SK-N-SH (cell line): ENCODE measurements at regions not wholly inside any gene's neighbourhood (a gene's known extent, or its start where the extent isn't known, plus 50 kb on each side); places are given as distances from the start of the nearest gene placed in this dataset.

Experiments
- CTCF ChIA-PET: fragments of 300-600, 350-600 bp; formaldehyde crosslinking; extraction: SDS; loops from one replicate; lab custom pipeline; 2021; lab: Yijun Ruan, JAX
- POLR2A ChIA-PET: fragments of 350-600 bp; sonication (Branson Sonifier 250); formaldehyde crosslinking; extraction: SDS; loops from one replicate; lab custom pipeline; 2020; ENCODE audit warnings: antibody characterized with exemption, inconsistent platforms; lab: Yijun Ruan, JAX
- DNase-seq: peaks from one replicate; pipeline ENCODE4 v3.0.0; 2012
- H2AFZ ChIP-seq: fragments of 200-600 bp; sonication (generic); 2 replicates; pipeline ENCODE4 v1.8.1; 2016; ENCODE audit warnings: antibody characterized with exemption, mild to moderate bottlenecking, low read depth
- H3F3A ChIP-seq: fragments of 200-600 bp; sonication (generic); replicated peaks from 2 replicates; pipeline ENCODE3; 2016; ENCODE audit warnings: antibody characterized with exemption, mild to moderate bottlenecking; ENCODE audit not compliant: insufficient read depth
- H3K27ac ChIP-seq, 2 experiments: fragments of 200-500 bp in 1 of 2; fragments of 200-600 bp in 1 of 2; sonication (Bioruptor generic) in 1 of 2; sonication (generic), shearing (Covaris generic) in 1 of 2; 2 replicates each; pipeline versions ENCODE4 v1.5.1 to v1.6.1; 2014 to 2016; ENCODE audit warnings: low read depth in 2 of 2, inconsistent platforms in 1 of 2, low read length in 1 of 2, mild to moderate bottlenecking in 1 of 2, mixed read lengths in 1 of 2
- H3K27me3 ChIP-seq: fragments of 200-600 bp; sonication (generic), shearing (Covaris generic); 2 replicates; pipeline ENCODE4 v1.6.1; 2016; ENCODE audit warnings: mixed run types; ENCODE audit not compliant: insufficient read depth
- H3K36me3 ChIP-seq, 2 experiments: fragments of 200-500 bp in 1 of 2; fragments of 200-600 bp in 1 of 2; sonication (Bioruptor generic) in 1 of 2; sonication (generic) in 1 of 2; replicated peaks in 1 of 2; 2 replicates each; pipeline versions ENCODE3 to v1.5.1; 2014 to 2016; ENCODE audit warnings: low read length in 1 of 2, mild to moderate bottlenecking in 1 of 2; ENCODE audit not compliant: insufficient read depth in 2 of 2, control insufficient read depth in 1 of 2
- H3K4me1 ChIP-seq, 2 experiments: fragments of 200-500 bp in 1 of 2; fragments of 200-600 bp in 1 of 2; sonication (Bioruptor generic) in 1 of 2; sonication (generic), shearing (Covaris generic) in 1 of 2; 2 replicates each; pipeline versions ENCODE4 v1.5.1 to v1.6.1; 2014 to 2016; ENCODE audit warnings: low read depth in 1 of 2, low read length in 1 of 2, mixed run types in 1 of 2; ENCODE audit not compliant: insufficient read depth in 2 of 2, control insufficient read depth in 1 of 2
- H3K4me2 ChIP-seq: fragments of 200-600 bp; sonication (generic), shearing (Covaris generic); 2 replicates; pipeline ENCODE4 v1.6.1; 2017; ENCODE audit warnings: mixed run types
- H3K4me3 ChIP-seq, 2 experiments: fragments of 200-500 bp in 1 of 2; fragments of 200-600 bp in 1 of 2; sonication (Bioruptor generic) in 1 of 2; sonication (generic), shearing (Covaris generic) in 1 of 2; 2 replicates each; pipeline versions ENCODE4 v1.5.1 to v1.8.1; 2014 to 2016; ENCODE audit warnings: low read depth in 2 of 2, inconsistent platforms in 1 of 2, low read length in 1 of 2, mild to moderate bottlenecking in 1 of 2, mixed read lengths in 1 of 2, moderate library complexity in 1 of 2
- H3K79me2 ChIP-seq: fragments of 200-600 bp; sonication (generic); 2 replicates; pipeline ENCODE4 v1.8.1; 2017; ENCODE audit warnings: mild to moderate bottlenecking; ENCODE audit not compliant: insufficient read depth
- H3K9ac ChIP-seq: fragments of 200-600 bp; sonication (generic); 2 replicates; pipeline ENCODE4 v1.6.1; 2017; ENCODE audit warnings: mixed run types
- H3K9me2 ChIP-seq: fragments of 200-600 bp; sonication (generic); 2 replicates; pipeline ENCODE4 v1.6.1; 2017; ENCODE audit warnings: mixed run types
- H3K9me3 ChIP-seq: fragments of 200-600 bp; sonication (generic); 2 replicates; pipeline ENCODE4 v1.6.1; 2017; ENCODE audit warnings: mixed run types, mild to moderate bottlenecking, moderate library complexity
- H4K20me1 ChIP-seq: fragments of 200-600 bp; sonication (generic); 2 replicates; pipeline ENCODE4 v1.6.1; 2017; ENCODE audit warnings: mild to moderate bottlenecking, mixed run types; ENCODE audit not compliant: insufficient read depth
- FOSL2 ChIP-seq: IDR thresholded peaks from 2 replicates; pipeline ENCODE4 v1.4.0; 2012; ENCODE audit warnings: low read depth, mild to moderate bottlenecking, moderate library complexity, borderline replicate concordance
- FOXM1 ChIP-seq: IDR thresholded peaks from 2 replicates; pipeline ENCODE4 v1.4.0; 2012; ENCODE audit warnings: low read depth, mild to moderate bottlenecking
- GABPA ChIP-seq: IDR thresholded peaks from 2 replicates; pipeline ENCODE4 v1.4.0; 2012; ENCODE audit warnings: low read depth, mild to moderate bottlenecking
- MEF2A ChIP-seq: IDR thresholded peaks from 2 replicates; pipeline ENCODE4 v1.4.0; 2012; ENCODE audit warnings: low read depth, borderline replicate concordance
- MXI1 ChIP-seq: IDR thresholded peaks from 2 replicates; pipeline ENCODE4 v1.6.1; 2012; ENCODE audit warnings: mild to moderate bottlenecking, low read depth, low read length, improper control_type of control experiment
- PBX3 ChIP-seq: IDR thresholded peaks from 2 replicates; pipeline ENCODE4; 2012
- POLR2AphosphoS5 ChIP-seq: IDR thresholded peaks from 2 replicates; pipeline ENCODE4 v1.6.1; 2012; ENCODE audit warnings: low read depth, low read length
- RAD21 ChIP-seq: IDR thresholded peaks from 2 replicates; pipeline ENCODE4 v1.6.1; 2012; ENCODE audit warnings: mild to moderate bottlenecking, low read length
- RCOR1 ChIP-seq: fragments of 150-350 bp; IDR thresholded peaks from 2 replicates; pipeline ENCODE4 v1.6.1; 2017; ENCODE audit warnings: antibody characterized with exemption, low read length
- RFX5 ChIP-seq: IDR thresholded peaks from 2 replicates; pipeline ENCODE4 v1.6.1; 2012; ENCODE audit warnings: mild to moderate bottlenecking, improper control_type of control experiment, low read length
- SIN3A ChIP-seq: IDR thresholded peaks from 2 replicates; pipeline ENCODE4 v1.6.1; 2012; ENCODE audit warnings: low read depth, mild to moderate bottlenecking, low read length, moderate library complexity, borderline replicate concordance
- TAF1 ChIP-seq: IDR thresholded peaks from 2 replicates; pipeline ENCODE4 v1.6.1; 2012; ENCODE audit warnings: low read depth, mild to moderate bottlenecking, low read length, moderate library complexity, borderline replicate concordance
- TCF12 ChIP-seq: IDR thresholded peaks from 2 replicates; pipeline ENCODE4 v1.4.0; 2012
- USF1 ChIP-seq: IDR thresholded peaks from 2 replicates; pipeline ENCODE4 v1.4.0; 2012; ENCODE audit warnings: low read depth, borderline replicate concordance
- YY1 ChIP-seq: IDR thresholded peaks from 2 replicates; pipeline ENCODE4 v1.4.0; 2012; ENCODE audit warnings: low read depth, mild to moderate bottlenecking
- WGBS: methylation state at CpG from one replicate; pipeline ENCODE4 v1.1.6; 2017; ENCODE audit warnings: low lambda C conversion rate; 5-methylcytosine and 5-hydroxymethylcytosine counted together

DNA sequence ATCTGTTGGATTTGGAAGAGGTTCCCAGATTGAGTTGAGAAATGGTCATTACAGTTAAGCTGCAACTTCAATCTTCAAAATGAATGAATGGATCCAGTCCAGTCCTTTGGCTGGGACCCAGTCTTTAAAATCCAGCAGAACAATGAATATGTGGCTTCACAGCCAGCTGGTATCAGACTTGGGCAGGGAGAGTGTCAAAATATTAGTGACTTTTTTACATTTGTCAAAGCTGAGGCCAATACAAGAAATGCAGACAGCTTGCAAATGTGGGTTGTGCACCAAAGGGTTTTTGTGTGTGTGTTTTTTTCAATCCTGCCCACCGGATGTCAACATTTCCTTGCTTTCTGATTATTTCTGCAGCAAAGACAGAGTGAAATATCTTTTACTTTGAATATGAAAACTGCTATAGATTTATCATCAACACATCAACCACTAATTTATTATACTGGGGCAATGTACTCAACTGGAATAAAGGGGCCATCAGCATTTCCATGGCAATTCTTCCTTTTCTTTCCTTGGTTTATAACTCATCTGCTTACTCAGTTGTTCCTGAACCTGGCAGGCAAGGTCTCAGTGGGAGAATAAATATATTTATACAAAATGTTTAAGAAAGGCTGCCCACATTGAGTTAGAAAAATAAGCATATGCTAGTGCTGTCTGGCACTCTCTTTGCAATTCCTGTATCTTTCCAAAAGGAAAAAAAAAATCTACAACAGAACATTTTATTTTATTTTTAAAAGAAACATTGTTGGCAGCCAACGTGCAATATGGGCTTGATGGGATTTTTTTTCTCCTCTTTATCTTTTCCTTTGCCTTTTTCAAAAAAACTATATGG is 491.6 kb upstream of the C1orf87 start:
- CTCF ChIA-PET, result interaction anchor here (0.7 to 4.1 kb wide), 9 partner anchors 90 to 345 kb away, joined by 3 to 18 read pairs (median 3); no protein-coding TSS in a partner anchor
- H2AFZ ChIP-seq, result no peak overlapping the region
- peaks cover 0 to 6% of the 10 kb centered on the region in 2 experiments; a peak in 2 of 4 replicates for H3K4me1 ChIP-seq
- no peak overlapping the region for H3K4me2 ChIP-seq
- H3K27ac ChIP-seq, result peak overlapping the region in 1 of 2 experiments; percentile 83; a peak in 2 of 4 replicates
- DNase-seq, result no peak
- no peaks in the 10 kb centered on the region for H3K9me3 ChIP-seq
- H3K9me2 ChIP-seq, result no peaks in the 10 kb centered on the region
- H3F3A ChIP-seq, result no peaks in the 10 kb centered on the region
- 39% methylated on average over 2 of the region's 2 CpGs for WGBS
- H4K20me1 ChIP-seq, result no peaks in the 10 kb centered on the region
- TF ChIP-seq RAD21 (peak; percentile 65), SIN3A (no peak), RCOR1 (no peak)
- H3K4me3 ChIP-seq, result no peak overlapping the region
- H3K36me3 ChIP-seq, result no peaks in the 10 kb centered on the region
- H3K9ac ChIP-seq, result no peak overlapping the region
- POLR2A ChIA-PET, result interaction anchor here (0.7 kb wide), 1 partner anchor 200 kb away, joined by 3 read pairs; no protein-coding TSS in a partner anchor
- H3K27me3 ChIP-seq, result no peaks in the 10 kb centered on the region
- no peaks in the 10 kb centered on the region for H3K79me2 ChIP-seq

- DNase-seq, result no peak
- WGBS, result 52% methylated on average over 4 of the region's 4 CpGs
- no peaks in the 10 kb centered on the region for H3K79me2 ChIP-seq
- no peak overlapping the region for H2AFZ ChIP-seq
- POLR2A ChIA-PET, result no interaction called here
- H3F3A ChIP-seq, result no peaks in the 10 kb centered on the region
- TF ChIP-seq RCOR1, result no peak
- H3K9me3 ChIP-seq, result no peaks in the 10 kb centered on the region
- no peak overlapping the region for H3K4me2 ChIP-seq
- H3K36me3 ChIP-seq, result no peaks in the 10 kb centered on the region
- H3K9me2 ChIP-seq, result no peaks in the 10 kb centered on the region
- peaks cover 0 to 6% of the 10 kb centered on the region in 2 experiments; a peak in 2 of 4 replicates for H3K4me1 ChIP-seq
- H3K27me3 ChIP-seq, result no peaks in the 10 kb centered on the region
- H4K20me1 ChIP-seq, result no peaks in the 10 kb centered on the region
- H3K4me3 ChIP-seq, result no peak overlapping the region
- CTCF ChIA-PET, result interaction anchor here (1.5 to 4.1 kb wide), 3 partner anchors 202 to 295 kb away, joined by 3 to 18 read pairs (median 15); no protein-coding TSS in a partner anchor
- H3K27ac ChIP-seq, result peak overlapping the region in 1 of 2 experiments; percentile 83; a peak in 2 of 4 replicates
- no peak overlapping the region for H3K9ac ChIP-seq
These were observed 490.4 kb upstream of the C1orf87 start for GRCh38 chr1:60563777-60564535.

DNA sequence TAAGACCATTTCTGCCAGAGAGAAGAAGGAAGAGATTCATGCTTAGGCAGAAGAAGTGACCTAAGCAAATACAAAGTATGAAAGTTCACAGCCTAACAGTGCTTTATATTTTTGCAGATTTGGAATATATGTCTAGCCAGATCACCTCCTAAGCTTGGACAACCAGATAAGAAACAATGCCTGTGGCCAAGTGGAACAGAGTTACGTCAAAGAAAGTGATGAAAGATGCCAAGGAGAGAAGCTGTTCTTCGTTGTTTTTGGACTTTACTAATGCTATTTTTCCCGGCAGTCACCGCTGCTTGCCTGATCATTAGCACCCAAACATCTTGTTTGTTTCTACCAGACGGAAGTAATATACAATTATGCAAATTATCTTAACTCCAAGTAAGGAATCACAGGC is 489.2 kb upstream of the C1orf87 start:
- H3K27ac ChIP-seq, result no peak overlapping the region
- ChIA-PET CTCF (interaction anchor here (0.5 to 4.1 kb wide), 5 partner anchors 23 to 1310 kb away, joined by 3 to 18 read pairs (median 3); no protein-coding TSS in a partner anchor), POLR2A (no interaction called here)
- WGBS, result 61% methylated on average over 5 of the region's 5 CpGs
- H2AFZ ChIP-seq, result no peak overlapping the region
- no peak overlapping the region for H3K9ac ChIP-seq
- no peaks in the 10 kb centered on the region for H3K79me2 ChIP-seq
- peaks cover 0 to 6% of the 10 kb centered on the region in 2 experiments; a peak in 2 of 4 replicates for H3K4me1 ChIP-seq
- no peaks in the 10 kb centered on the region for H3F3A ChIP-seq
- no peak for DNase-seq
- no peaks in the 10 kb centered on the region for H4K20me1 ChIP-seq
- H3K9me2 ChIP-seq, result no peaks in the 10 kb centered on the region
- H3K4me2 ChIP-seq, result no peak overlapping the region
- no peak overlapping the region for H3K4me3 ChIP-seq
- H3K27me3 ChIP-seq, result no peaks in the 10 kb centered on the region
- no peaks in the 10 kb centered on the region for H3K9me3 ChIP-seq
- H3K36me3 ChIP-seq, result no peaks in the 10 kb centered on the region
- TF ChIP-seq PBX3 (no peak), USF1 (no peak), TCF12 (no peak), FOXM1 (no peak), YY1 (no peak), MEF2A (no peak), TAF1 (no peak), GABPA (no peak), RFX5 (no peak), MXI1 (no peak), POLR2AphosphoS5 (no peak), RCOR1 (no peak), FOSL2 (no peak)
